ENCODE measurements at regions not wholly inside any gene's neighbourhood (a gene's known extent, or its start where the extent isn't known, plus 50 kb on each side); places are given as distances from the start of the nearest gene placed in this dataset.

GRCh38 chr13:106234636-106235035, 300.8 kb downstream of the EFNB2 start:
- H3K27ac Mint-ChIP-seq, result no peak overlapping the region
- no peaks in the 10 kb centered on the region for H3K36me3 Mint-ChIP-seq (ENCODE audit: low read depth)
- H3K9me3 Mint-ChIP-seq, result peaks cover 3% of the 10 kb centered on the region
- H3K4me1 Mint-ChIP-seq, result no peaks in the 10 kb centered on the region
- DNase-seq (no peak), ATAC-seq (no peak)
- H3K4me3 Mint-ChIP-seq, result no peak overlapping the region
- no peaks in the 10 kb centered on the region for H3K27me3 Mint-ChIP-seq

- H3K27me3 Mint-ChIP-seq, result no peaks in the 10 kb centered on the region
- peaks cover 3% of the 10 kb centered on the region for H3K9me3 Mint-ChIP-seq
- no peaks in the 10 kb centered on the region for H3K4me1 Mint-ChIP-seq
- no peak for ATAC-seq
- no peak overlapping the region for H3K27ac Mint-ChIP-seq
- no peak for DNase-seq
- no peaks in the 10 kb centered on the region for H3K36me3 Mint-ChIP-seq (ENCODE audit: low read depth)
- H3K4me3 Mint-ChIP-seq, result no peak overlapping the region
These were observed 302.2 kb downstream of the EFNB2 start for GRCh38 chr13:106233134-106233735.

GRCh38 chr13:106232681-106233080, 302.8 kb downstream of the EFNB2 start:
- no peaks in the 10 kb centered on the region for H3K27me3 Mint-ChIP-seq
- H3K4me1 Mint-ChIP-seq, result no peaks in the 10 kb centered on the region
- H3K9me3 Mint-ChIP-seq, result peaks cover 3% of the 10 kb centered on the region
- H3K36me3 Mint-ChIP-seq (ENCODE audit: low read depth), result no peaks in the 10 kb centered on the region
- no peak for DNase-seq
- no peak overlapping the region for H3K27ac Mint-ChIP-seq
- no peak overlapping the region for H3K4me3 Mint-ChIP-seq
- ATAC-seq, result no peak

- Mint-ChIP-seq H3K27ac (no peak overlapping the region), H3K9me3 (peaks cover 5% of the 10 kb centered on the region), H3K36me3 (ENCODE audit: low read depth) (no peaks in the 10 kb centered on the region), H3K4me3 (no peak overlapping the region), H3K4me1 (no peaks in the 10 kb centered on the region), H3K27me3 (no peaks in the 10 kb centered on the region)
- ATAC-seq (no peak), DNase-seq (no peak)
These were observed 305.0 kb downstream of the EFNB2 start for GRCh38 chr13:106230450-106230849.

- H3K9me3 Mint-ChIP-seq, result peaks cover 6% of the 10 kb centered on the region
- H3K4me3 Mint-ChIP-seq, result no peak overlapping the region
- no peaks in the 10 kb centered on the region for H3K4me1 Mint-ChIP-seq
- DNase-seq (no peak), ATAC-seq (no peak)
- no peaks in the 10 kb centered on the region for H3K36me3 Mint-ChIP-seq (ENCODE audit: low read depth)
- no peaks in the 10 kb centered on the region for H3K27me3 Mint-ChIP-seq
- no peak overlapping the region for H3K27ac Mint-ChIP-seq
These were observed 310.3 kb downstream of the EFNB2 start for GRCh38 chr13:106225126-106225525.

- ATAC-seq (no peak), DNase-seq (no peak)
- Mint-ChIP-seq H3K27ac (no peak overlapping the region), H3K9me3 (peaks cover 5% of the 10 kb centered on the region), H3K36me3 (ENCODE audit: low read depth) (no peaks in the 10 kb centered on the region), H3K27me3 (no peaks in the 10 kb centered on the region), H3K4me3 (no peak overlapping the region), H3K4me1 (no peaks in the 10 kb centered on the region)
These were observed 315.3 kb downstream of the EFNB2 start for GRCh38 chr13:106220211-106220610.

- no peaks in the 10 kb centered on the region for H3K36me3 Mint-ChIP-seq (ENCODE audit: low read depth)
- DNase-seq (no peak), ATAC-seq (no peak)
- H3K27me3 Mint-ChIP-seq, result peaks cover 4% of the 10 kb centered on the region
- H3K4me3 Mint-ChIP-seq, result no peak overlapping the region
- no peaks in the 10 kb centered on the region for H3K4me1 Mint-ChIP-seq
- no peaks in the 10 kb centered on the region for H3K9me3 Mint-ChIP-seq
- no peak overlapping the region for H3K27ac Mint-ChIP-seq
These were observed 322.3 kb downstream of the EFNB2 start for GRCh38 chr13:106213028-106213757.

- H3K27ac Mint-ChIP-seq, result no peak overlapping the region
- H3K27me3 Mint-ChIP-seq, result peaks cover 4% of the 10 kb centered on the region
- no peaks in the 10 kb centered on the region for H3K36me3 Mint-ChIP-seq (ENCODE audit: low read depth)
- H3K4me1 Mint-ChIP-seq, result no peaks in the 10 kb centered on the region
- no peak for DNase-seq
- H3K4me3 Mint-ChIP-seq, result no peak overlapping the region
- no peak for ATAC-seq
- H3K9me3 Mint-ChIP-seq, result no peaks in the 10 kb centered on the region
These were observed 323.0 kb downstream of the EFNB2 start for GRCh38 chr13:106212386-106213010.

- Mint-ChIP-seq H3K36me3 (ENCODE audit: low read depth) (no peaks in the 10 kb centered on the region), H3K4me3 (no peak overlapping the region), H3K27me3 (peaks cover 4% of the 10 kb centered on the region), H3K27ac (no peak overlapping the region), H3K9me3 (no peaks in the 10 kb centered on the region), H3K4me1 (no peaks in the 10 kb centered on the region)
- DNase-seq (no peak), ATAC-seq (no peak)
These were observed 325.1 kb downstream of the EFNB2 start for GRCh38 chr13:106210324-106210723.

- no peaks in the 10 kb centered on the region for H3K36me3 Mint-ChIP-seq (ENCODE audit: low read depth)
- no peak for DNase-seq
- peaks cover 4% of the 10 kb centered on the region for H3K27me3 Mint-ChIP-seq
- H3K4me1 Mint-ChIP-seq, result no peaks in the 10 kb centered on the region
- ATAC-seq, result no peak
- H3K27ac Mint-ChIP-seq, result no peak overlapping the region
- H3K9me3 Mint-ChIP-seq, result peaks cover 6% of the 10 kb centered on the region
- H3K4me3 Mint-ChIP-seq, result no peak overlapping the region
These were observed 329.6 kb downstream of the EFNB2 start for GRCh38 chr13:106205871-106206270.

GRCh38 chr13:106197496-106197895, 338.0 kb downstream of the EFNB2 start:
- Mint-ChIP-seq H3K4me3 (no peak overlapping the region), H3K36me3 (ENCODE audit: low read depth) (no peaks in the 10 kb centered on the region), H3K27ac (no peak overlapping the region), H3K9me3 (no peaks in the 10 kb centered on the region), H3K4me1 (no peaks in the 10 kb centered on the region), H3K27me3 (peaks cover 2% of the 10 kb centered on the region)
- ATAC-seq (no peak), DNase-seq (no peak)

GRCh38 chr13:106187501-106188095, 347.9 kb downstream of the EFNB2 start:
- peaks cover 2% of the 10 kb centered on the region for H3K27me3 Mint-ChIP-seq
- no peak for DNase-seq
- no peak overlapping the region for H3K4me3 Mint-ChIP-seq

GRCh38 chr13:106187101-106187500, 348.4 kb downstream of the EFNB2 start:
- DNase-seq, result no peak
- Mint-ChIP-seq H3K36me3 (ENCODE audit: low read depth) (no peaks in the 10 kb centered on the region), H3K4me1 (no peaks in the 10 kb centered on the region), H3K9me3 (peaks cover 4% of the 10 kb centered on the region), H3K27ac (no peak overlapping the region), H3K27me3 (peaks cover 2% of the 10 kb centered on the region), H3K4me3 (no peak overlapping the region)
- ATAC-seq, result no peak

More at GRCh38 chr13:106187501-106188095, 347.9 kb downstream of the EFNB2 start:
- H3K36me3 Mint-ChIP-seq (ENCODE audit: low read depth), result no peaks in the 10 kb centered on the region
- no peak overlapping the region for H3K27ac Mint-ChIP-seq
- ATAC-seq, result no peak
- no peaks in the 10 kb centered on the region for H3K4me1 Mint-ChIP-seq
- peaks cover 4% of the 10 kb centered on the region for H3K9me3 Mint-ChIP-seq

- H3K27me3 Mint-ChIP-seq, result peaks cover 2% of the 10 kb centered on the region
- no peak for DNase-seq
- no peaks in the 10 kb centered on the region for H3K36me3 Mint-ChIP-seq (ENCODE audit: low read depth)
- no peak overlapping the region for H3K4me3 Mint-ChIP-seq
- H3K27ac Mint-ChIP-seq, result no peak overlapping the region
- no peak for ATAC-seq
- H3K4me1 Mint-ChIP-seq, result no peaks in the 10 kb centered on the region
- peaks cover 4% of the 10 kb centered on the region for H3K9me3 Mint-ChIP-seq
These were observed 349.0 kb downstream of the EFNB2 start for GRCh38 chr13:106186366-106187030.
